ENCODE measurements at regions not wholly inside any gene's neighbourhood (a gene's known extent, or its start where the extent isn't known, plus 50 kb on each side); places are given as distances from the start of the nearest gene placed in this dataset.
A peak's percentile ranks its signal among the peaks of the same experiment; 100 is the strongest.
"Not testable (repeated sequence)": the region's sequence is repeated elsewhere in the genome, so short reads cannot be mapped to it uniquely, and the experiment has no call there.

GRCh38 chr5:136814619-136815378 is 449.5 kb upstream of the TRPC7 start:
- no peak for DNase-seq
- intact Hi-C loops (cut with DNase I): no loop called here

GRCh38 chr5:136812270-136812669 is 446.9 kb upstream of the TRPC7 start:
- intact Hi-C loops (cut with DNase I); DNase-seq: not testable (repeated sequence)

- DNase-seq: peak in 39 of 42 donors; percentile 4 to 84 (median 46)
- intact Hi-C loops (cut with DNase I): no loop called here
Measured at GRCh38 chr5:136811551-136811950, 446.2 kb upstream of the TRPC7 start.

GRCh38 chr5:136811086-136811485 is 445.7 kb upstream of the TRPC7 start:
- DNase-seq: no peak
- intact Hi-C loops (cut with DNase I): no loop called here

GRCh38 chr5:136810261-136810801 is 445.0 kb upstream of the TRPC7 start:
- no peak for DNase-seq

GRCh38 chr5:136809382-136809781 is 444.0 kb upstream of the TRPC7 start:
- no peak for DNase-seq
- intact Hi-C loops (cut with DNase I): loop anchor here (10.0 kb wide), 1 partner anchor 405 kb away; no protein-coding TSS in a partner anchor

More at GRCh38 chr5:136810261-136810801, 445.0 kb upstream of the TRPC7 start:
- intact Hi-C loops (cut with DNase I): no loop called here

GRCh38 chr5:136808756-136809155 is 443.4 kb upstream of the TRPC7 start:
- intact Hi-C loops (cut with DNase I): loop anchor here (10.0 kb wide), 1 partner anchor 406 kb away; no protein-coding TSS in a partner anchor
- no peak for DNase-seq

GRCh38 chr5:136805466-136805865 is 440.1 kb upstream of the TRPC7 start:
- DNase-seq: no peak
- intact Hi-C loops (cut with DNase I): loop anchor here (10.0 kb wide), 1 partner anchor 409 kb away; no protein-coding TSS in a partner anchor

GRCh38 chr5:136802383-136802782 is 437.0 kb upstream of the TRPC7 start:
- peak in 32 of 42 donors; percentile 11 to 70 (median 38) for DNase-seq
- intact Hi-C loops (cut with DNase I): loop anchor here (10.0 kb wide), 1 partner anchor 412 kb away; no protein-coding TSS in a partner anchor

- DNase-seq: no peak
- intact Hi-C loops (cut with DNase I): loop anchor here (10.0 kb wide), 1 partner anchor 415 kb away; no protein-coding TSS in a partner anchor
Measured at GRCh38 chr5:136799806-136800372, 434.5 kb upstream of the TRPC7 start.

- intact Hi-C loops (cut with DNase I): no loop called here
Measured at GRCh38 chr5:136793300-136793699, 428.0 kb upstream of the TRPC7 start.

GRCh38 chr5:136781464-136781863 is 416.1 kb upstream of the TRPC7 start:
- no peak for DNase-seq
- intact Hi-C loops (cut with DNase I): no loop called here

More at GRCh38 chr5:136793300-136793699, 428.0 kb upstream of the TRPC7 start:
- DNase-seq: no peak

GRCh38 chr5:136780518-136780917 is 415.2 kb upstream of the TRPC7 start:
- DNase-seq: peak in 2 of 42 donors; percentile 6 to 23
- intact Hi-C loops (cut with DNase I): no loop called here

GRCh38 chr5:136776022-136776927 is 410.9 kb upstream of the TRPC7 start:
- DNase-seq: no peak
- intact Hi-C loops (cut with DNase I): no loop called here

- intact Hi-C loops (cut with DNase I): no loop called here
- no peak for DNase-seq
Measured at GRCh38 chr5:136772491-136772890, 407.1 kb upstream of the TRPC7 start.

GRCh38 chr5:136769900-136770684 is 404.7 kb upstream of the TRPC7 start:
- DNase-seq: peak; percentile 60 to 90 (median 77)
- intact Hi-C loops (cut with DNase I): no loop called here

- intact Hi-C loops (cut with DNase I): no loop called here
Measured at GRCh38 chr5:136769093-136769492, 403.7 kb upstream of the TRPC7 start.

GRCh38 chr5:136768457-136768856 is 403.1 kb upstream of the TRPC7 start:
- intact Hi-C loops (cut with DNase I): no loop called here
- DNase-seq: no peak

More at GRCh38 chr5:136769093-136769492, 403.7 kb upstream of the TRPC7 start:
- no peak for DNase-seq

Data from head of caudate nucleus (tissue), 42 donors.